ENCODE measurements at regions not wholly inside any gene's neighbourhood (a gene's known extent, or its start where the extent isn't known, plus 50 kb on each side); places are given as distances from the start of the nearest gene placed in this dataset.

DNA sequence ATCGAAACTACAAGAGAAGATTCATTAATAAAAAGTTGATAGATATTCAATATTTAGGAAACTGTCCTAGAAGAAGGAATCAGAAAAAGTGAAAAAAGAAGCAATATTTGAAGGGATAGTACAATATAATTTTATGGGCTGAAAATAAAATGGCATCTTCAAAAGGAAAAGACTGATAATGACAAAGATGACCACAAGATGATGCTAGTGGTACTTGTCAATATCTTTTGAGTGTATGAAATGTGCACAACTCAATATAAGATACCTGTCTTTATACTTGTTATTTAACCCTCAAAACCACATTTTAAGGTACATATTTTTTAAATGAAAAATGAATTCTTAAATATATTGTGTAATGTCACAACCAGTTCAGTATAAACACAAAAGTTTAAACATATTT lies 1059.6 kb upstream of the RAG2 start:
- TF ChIP-seq, protein P1, sequence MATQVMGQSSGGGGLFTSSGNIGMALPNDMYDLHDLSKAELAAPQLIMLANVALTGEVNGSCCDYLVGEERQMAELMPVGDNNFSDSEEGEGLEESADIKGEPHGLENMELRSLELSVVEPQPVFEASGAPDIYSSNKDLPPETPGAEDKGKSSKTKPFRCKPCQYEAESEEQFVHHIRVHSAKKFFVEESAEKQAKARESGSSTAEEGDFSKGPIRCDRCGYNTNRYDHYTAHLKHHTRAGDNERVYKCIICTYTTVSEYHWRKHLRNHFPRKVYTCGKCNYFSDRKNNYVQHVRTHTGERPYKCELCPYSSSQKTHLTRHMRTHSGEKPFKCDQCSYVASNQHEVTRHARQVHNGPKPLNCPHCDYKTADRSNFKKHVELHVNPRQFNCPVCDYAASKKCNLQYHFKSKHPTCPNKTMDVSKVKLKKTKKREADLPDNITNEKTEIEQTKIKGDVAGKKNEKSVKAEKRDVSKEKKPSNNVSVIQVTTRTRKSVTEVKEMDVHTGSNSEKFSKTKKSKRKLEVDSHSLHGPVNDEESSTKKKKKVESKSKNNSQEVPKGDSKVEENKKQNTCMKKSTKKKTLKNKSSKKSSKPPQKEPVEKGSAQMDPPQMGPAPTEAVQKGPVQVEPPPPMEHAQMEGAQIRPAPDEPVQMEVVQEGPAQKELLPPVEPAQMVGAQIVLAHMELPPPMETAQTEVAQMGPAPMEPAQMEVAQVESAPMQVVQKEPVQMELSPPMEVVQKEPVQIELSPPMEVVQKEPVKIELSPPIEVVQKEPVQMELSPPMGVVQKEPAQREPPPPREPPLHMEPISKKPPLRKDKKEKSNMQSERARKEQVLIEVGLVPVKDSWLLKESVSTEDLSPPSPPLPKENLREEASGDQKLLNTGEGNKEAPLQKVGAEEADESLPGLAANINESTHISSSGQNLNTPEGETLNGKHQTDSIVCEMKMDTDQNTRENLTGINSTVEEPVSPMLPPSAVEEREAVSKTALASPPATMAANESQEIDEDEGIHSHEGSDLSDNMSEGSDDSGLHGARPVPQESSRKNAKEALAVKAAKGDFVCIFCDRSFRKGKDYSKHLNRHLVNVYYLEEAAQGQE (IDR thresholded peaks at IDR 0.05; ENCODE audit: insufficient replicate concordance, low read depth) = no peak
- TF ChIP-seq, protein P2, sequence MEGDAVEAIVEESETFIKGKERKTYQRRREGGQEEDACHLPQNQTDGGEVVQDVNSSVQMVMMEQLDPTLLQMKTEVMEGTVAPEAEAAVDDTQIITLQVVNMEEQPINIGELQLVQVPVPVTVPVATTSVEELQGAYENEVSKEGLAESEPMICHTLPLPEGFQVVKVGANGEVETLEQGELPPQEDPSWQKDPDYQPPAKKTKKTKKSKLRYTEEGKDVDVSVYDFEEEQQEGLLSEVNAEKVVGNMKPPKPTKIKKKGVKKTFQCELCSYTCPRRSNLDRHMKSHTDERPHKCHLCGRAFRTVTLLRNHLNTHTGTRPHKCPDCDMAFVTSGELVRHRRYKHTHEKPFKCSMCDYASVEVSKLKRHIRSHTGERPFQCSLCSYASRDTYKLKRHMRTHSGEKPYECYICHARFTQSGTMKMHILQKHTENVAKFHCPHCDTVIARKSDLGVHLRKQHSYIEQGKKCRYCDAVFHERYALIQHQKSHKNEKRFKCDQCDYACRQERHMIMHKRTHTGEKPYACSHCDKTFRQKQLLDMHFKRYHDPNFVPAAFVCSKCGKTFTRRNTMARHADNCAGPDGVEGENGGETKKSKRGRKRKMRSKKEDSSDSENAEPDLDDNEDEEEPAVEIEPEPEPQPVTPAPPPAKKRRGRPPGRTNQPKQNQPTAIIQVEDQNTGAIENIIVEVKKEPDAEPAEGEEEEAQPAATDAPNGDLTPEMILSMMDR (IDR thresholded peaks at IDR 0.05; ENCODE audit: insufficient read depth, low read length) = peak; percentile 1
- no peak for TF ChIP-seq GABPA (IDR thresholded peaks at IDR 0.05; ENCODE audit: low read depth)

Data from HL-60 (cell line).